ENCODE measurements at regions not wholly inside any gene's neighbourhood (a gene's known extent, or its start where the extent isn't known, plus 50 kb on each side); places are given as distances from the start of the nearest gene placed in this dataset.
"Not testable (repeated sequence)": the region's sequence is repeated elsewhere in the genome, so short reads cannot be mapped to it uniquely, and the experiment has no call there.

- in situ Hi-C loops (cut with MboI; ENCODE audit: low sequenced_read_pairs, unreplicated experiment) = no loop called here
- TF ChIP-seq, protein P1, sequence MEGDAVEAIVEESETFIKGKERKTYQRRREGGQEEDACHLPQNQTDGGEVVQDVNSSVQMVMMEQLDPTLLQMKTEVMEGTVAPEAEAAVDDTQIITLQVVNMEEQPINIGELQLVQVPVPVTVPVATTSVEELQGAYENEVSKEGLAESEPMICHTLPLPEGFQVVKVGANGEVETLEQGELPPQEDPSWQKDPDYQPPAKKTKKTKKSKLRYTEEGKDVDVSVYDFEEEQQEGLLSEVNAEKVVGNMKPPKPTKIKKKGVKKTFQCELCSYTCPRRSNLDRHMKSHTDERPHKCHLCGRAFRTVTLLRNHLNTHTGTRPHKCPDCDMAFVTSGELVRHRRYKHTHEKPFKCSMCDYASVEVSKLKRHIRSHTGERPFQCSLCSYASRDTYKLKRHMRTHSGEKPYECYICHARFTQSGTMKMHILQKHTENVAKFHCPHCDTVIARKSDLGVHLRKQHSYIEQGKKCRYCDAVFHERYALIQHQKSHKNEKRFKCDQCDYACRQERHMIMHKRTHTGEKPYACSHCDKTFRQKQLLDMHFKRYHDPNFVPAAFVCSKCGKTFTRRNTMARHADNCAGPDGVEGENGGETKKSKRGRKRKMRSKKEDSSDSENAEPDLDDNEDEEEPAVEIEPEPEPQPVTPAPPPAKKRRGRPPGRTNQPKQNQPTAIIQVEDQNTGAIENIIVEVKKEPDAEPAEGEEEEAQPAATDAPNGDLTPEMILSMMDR (IDR thresholded peaks at IDR 0.05; ENCODE audit: borderline replicate concordance, control extremely low read depth, extremely low read depth, insufficient read depth, missing control alignments) = no peak
- no peak for DNase-seq (ENCODE audit: low spot score)
Observed at GRCh38 chr7:37592366-37592765, 91.2 kb upstream of the GPR141 start.

DNA sequence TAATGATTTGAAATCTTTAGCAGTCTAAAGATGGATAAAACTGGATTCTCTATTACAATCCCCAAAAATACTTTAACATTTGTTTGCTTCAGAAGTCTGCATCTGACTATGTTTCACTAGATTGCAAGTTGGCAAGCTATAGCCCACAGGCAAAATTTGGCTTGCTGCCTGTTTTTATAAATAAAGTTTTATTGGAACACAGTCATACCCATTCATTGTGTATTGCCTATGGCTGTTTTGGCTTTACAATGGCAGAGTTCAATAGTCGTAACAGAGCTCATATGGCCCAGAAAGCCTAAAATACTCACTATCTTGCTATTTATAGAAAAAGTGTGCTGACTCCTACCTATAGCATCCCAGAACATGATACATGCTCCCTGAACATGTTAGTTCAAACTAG is 89.0 kb upstream of the GPR141 start:
- TF ChIP-seq, protein P1 (IDR thresholded peaks at IDR 0.05; ENCODE audit: borderline replicate concordance, control extremely low read depth, extremely low read depth, insufficient read depth, missing control alignments) = no peak
- in situ Hi-C loops (cut with MboI; ENCODE audit: low sequenced_read_pairs, unreplicated experiment) = no loop called here
- no peak for DNase-seq (ENCODE audit: low spot score)

DNA sequence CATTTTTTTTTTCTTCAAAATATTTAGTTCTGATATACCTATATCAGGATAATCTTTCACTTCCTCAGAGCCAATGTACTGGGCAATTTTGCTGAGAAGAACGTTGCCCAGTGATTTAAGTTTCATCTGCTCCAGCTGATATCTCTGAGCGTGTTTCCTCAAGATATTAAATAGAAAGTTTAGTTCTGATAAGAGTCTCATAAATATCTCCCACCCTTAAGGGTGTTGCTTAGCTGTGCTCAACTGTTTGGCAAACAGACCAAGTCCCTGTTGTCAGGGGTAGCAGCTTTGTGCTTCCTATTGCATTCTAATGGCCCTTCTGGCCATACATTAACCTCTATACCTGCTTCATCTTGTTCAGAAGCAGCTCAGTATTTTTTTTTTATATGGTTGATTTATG is 84.7 kb upstream of the GPR141 start:
- TF ChIP-seq, protein P1 (IDR thresholded peaks at IDR 0.05; ENCODE audit: borderline replicate concordance, control extremely low read depth, extremely low read depth, insufficient read depth, missing control alignments) = no peak
- DNase-seq (ENCODE audit: low spot score) = no peak
- in situ Hi-C loops (cut with MboI; ENCODE audit: low sequenced_read_pairs, unreplicated experiment) = no loop called here

DNA sequence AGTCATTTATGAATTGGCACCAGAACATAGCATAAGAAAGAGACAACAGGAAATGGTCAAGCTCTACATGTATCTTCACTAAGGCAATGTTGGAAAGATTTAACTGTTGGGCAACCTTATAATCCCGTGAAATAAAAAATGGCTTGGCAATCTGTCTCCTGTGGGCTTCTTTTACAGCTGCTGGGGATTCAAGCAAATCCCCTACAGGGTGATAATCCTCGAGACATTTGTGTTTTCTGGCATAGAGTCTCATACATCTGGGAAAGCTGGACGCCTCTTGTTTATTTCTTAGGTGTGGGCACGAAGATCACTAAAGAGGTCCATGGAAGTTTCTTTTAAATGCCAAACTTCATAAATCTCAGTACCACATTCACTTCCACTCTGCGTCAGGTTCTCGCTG is 82.2 kb upstream of the GPR141 start:
- TF ChIP-seq, protein P1 (IDR thresholded peaks at IDR 0.05; ENCODE audit: borderline replicate concordance, control extremely low read depth, extremely low read depth, insufficient read depth, missing control alignments) = no peak
- no peak for DNase-seq (ENCODE audit: low spot score)
- in situ Hi-C loops (cut with MboI; ENCODE audit: low sequenced_read_pairs, unreplicated experiment) = no loop called here

DNA sequence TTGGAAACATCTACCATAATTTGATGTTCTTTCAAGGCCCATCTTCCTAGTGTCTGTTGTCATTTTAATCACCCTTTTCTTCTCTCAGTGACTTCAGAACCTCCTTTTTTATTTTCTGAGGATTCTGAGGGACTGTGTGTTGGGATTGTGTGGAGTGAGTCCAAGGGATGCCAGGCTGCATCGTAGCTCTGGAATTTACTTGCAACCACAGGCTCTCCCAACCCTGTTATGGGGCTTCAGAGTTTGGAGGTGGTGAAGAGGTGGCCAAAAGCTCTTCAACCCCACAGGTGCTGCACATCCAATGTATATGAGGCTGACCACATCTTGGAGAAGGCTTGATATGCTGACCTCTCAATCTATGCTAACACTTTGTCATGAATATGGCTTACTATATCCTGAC is 79.5 kb upstream of the GPR141 start:
- no peak for DNase-seq (ENCODE audit: low spot score)
- in situ Hi-C loops (cut with MboI; ENCODE audit: low sequenced_read_pairs, unreplicated experiment) = no loop called here
- TF ChIP-seq, protein P1 (IDR thresholded peaks at IDR 0.05; ENCODE audit: borderline replicate concordance, control extremely low read depth, extremely low read depth, insufficient read depth, missing control alignments) = no peak

DNA sequence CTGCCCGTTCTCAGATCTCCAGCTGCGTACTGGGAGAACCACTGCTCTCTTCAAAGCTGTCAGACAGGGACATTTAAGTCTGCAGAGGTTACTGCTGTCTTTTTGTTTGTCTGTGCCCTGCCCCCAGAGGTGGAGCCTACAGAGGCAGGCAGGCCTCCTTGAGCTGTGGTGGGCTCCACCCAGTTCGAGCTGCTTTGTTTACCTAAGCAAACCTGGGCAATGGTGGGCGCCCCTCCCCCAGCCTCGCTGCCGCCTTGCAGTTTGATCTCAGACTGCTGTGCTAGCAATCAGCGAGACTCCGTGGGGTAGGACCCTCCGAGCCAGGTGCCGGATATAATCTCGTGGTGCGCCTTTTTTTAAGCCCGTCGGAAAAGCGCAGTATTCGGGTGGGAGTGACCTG is 66.2 kb upstream of the GPR141 start:
- DNase-seq (ENCODE audit: low spot score); in situ Hi-C loops (cut with MboI; ENCODE audit: low sequenced_read_pairs, unreplicated experiment): not testable (repeated sequence)

DNA sequence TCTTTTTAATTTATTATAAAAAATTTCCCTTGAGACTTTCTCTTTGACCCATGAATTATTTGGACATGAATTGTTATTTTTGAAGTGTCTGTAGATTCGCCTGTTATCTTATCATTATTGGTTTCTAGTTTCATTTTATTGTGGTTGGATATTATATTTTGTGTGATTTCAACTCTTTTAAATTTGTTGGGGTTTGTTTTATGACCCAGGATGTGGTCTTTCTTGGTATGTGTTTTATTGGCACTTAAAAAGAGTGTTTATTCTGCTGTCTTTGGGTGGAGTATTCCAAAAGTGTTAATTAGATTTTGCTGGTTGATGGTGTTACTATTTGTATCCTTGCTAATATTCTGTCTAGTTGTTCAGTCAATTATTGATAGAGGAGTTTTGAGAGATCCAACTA is 50.5 kb upstream of the GPR141 start:
- no peak for DNase-seq (ENCODE audit: low spot score)
- TF ChIP-seq, protein P1 (IDR thresholded peaks at IDR 0.05; ENCODE audit: borderline replicate concordance, control extremely low read depth, extremely low read depth, insufficient read depth, missing control alignments) = no peak
- in situ Hi-C loops (cut with MboI; ENCODE audit: low sequenced_read_pairs, unreplicated experiment) = loop anchor here (25.0 kb wide), 1 partner anchor 204 kb away; the partner anchor contains the start of gene NME8

Data from GM13976 (cell line).